HepG2 (cell line): ENCODE measurements at regions not wholly inside any gene's neighbourhood (a gene's known extent, or its start where the extent isn't known, plus 50 kb on each side); places are given as distances from the start of the nearest gene placed in this dataset.

Experiments used
- ATAC-seq: fragments of 200-7000 bp; cut with Tn5 transposase; 3 replicates; pipeline ENCODE4 v1.9.1; 2020; ENCODE audit warnings: mild to moderate bottlenecking, moderate library complexity
- BruUV-seq: library from RNA; stranded (reverse); fragments of 400-500 nt; replicated peaks from 2 replicates; lab custom pipeline; 2021; lab: Mats Ljungman, UMichigan
- CTCF ChIA-PET: fragments of 300-600 bp; formaldehyde crosslinking; extraction: SDS; loops from one replicate; lab custom pipeline; 2021; ENCODE audit warnings: low total read pairs, inconsistent platforms, low intra/inter-chr PET ratio; lab: Yijun Ruan, JAX
- POLR2A ChIA-PET: fragments of 350-600 bp; sonication (Branson Sonifier 250); formaldehyde crosslinking; loops from one replicate; lab custom pipeline; 2020; ENCODE audit warnings: antibody characterized with exemption, inconsistent platforms; lab: Yijun Ruan, JAX
- DNase-seq: peaks from one replicate; pipeline ENCODE4 v3.0.0-alpha.2; 2015; ENCODE audit warnings: low spot score
- FAIRE-seq: peaks from 3 replicates; lab custom pipeline; 2011; peaks lifted over from hg19 to GRCh38; lab: Jason Lieb, UNC
- H2AFZ ChIP-seq: one replicate; pipeline ENCODE4 v1.6.1; 2011; ENCODE audit warnings: low read length, inconsistent platforms
- H3K27ac ChIP-seq: fragments of 300-600 bp; 3 replicates; pipeline ENCODE4 v1.8.0; 2011; ENCODE audit warnings: mixed run types, mild to moderate bottlenecking, mixed read lengths, low read length, inconsistent platforms; ENCODE audit not compliant: insufficient read depth; ENCODE audit errors: extremely low read length
- H3K27me3 ChIP-seq, 2 experiments: fragments of 200-600 bp in 1 of 2; 2 replicates in 1 of 2; 3 replicates in 1 of 2; pipeline versions ENCODE4 v1.6.0 to v1.8.0; 2011; ENCODE audit warnings: low read length in 2 of 2, mild to moderate bottlenecking in 2 of 2, moderate library complexity in 2 of 2, inconsistent platforms in 1 of 2; ENCODE audit not compliant: insufficient read depth in 2 of 2, control insufficient read depth in 1 of 2
- H3K36me3 ChIP-seq, 2 experiments: fragments of 200-600 bp in 1 of 2; replicated peaks in 1 of 2; 2 replicates in 1 of 2; 3 replicates in 1 of 2; pipeline versions ENCODE4 v1.5.1 to v1.8.0; 2011; ENCODE audit warnings: low read length in 2 of 2, inconsistent platforms in 1 of 2; ENCODE audit not compliant: insufficient read depth in 2 of 2, control insufficient read depth in 1 of 2
- H3K4me1 ChIP-seq: 2 replicates; pipeline ENCODE4 v1.5.1; 2012; ENCODE audit warnings: low read length, inconsistent platforms; ENCODE audit not compliant: insufficient read depth
- H3K4me2 ChIP-seq: 2 replicates; pipeline ENCODE4 v1.6.0; 2011; ENCODE audit warnings: low read depth, low read length, inconsistent platforms
- H3K4me3 ChIP-seq, 3 experiments: fragments of 200-600 bp in 1 of 3; sonication (generic), shearing (Covaris generic) in 1 of 3; replicated peaks in 1 of 3; 2 replicates each; pipeline ENCODE4 v1.5.1; 2011 to 2016; ENCODE audit warnings: low read length in 3 of 3, inconsistent platforms in 2 of 3, low read depth in 2 of 3, mild to moderate bottlenecking in 2 of 3, control low read depth in 1 of 3, mixed read lengths in 1 of 3; ENCODE audit not compliant: insufficient read depth in 1 of 3
- H3K79me2 ChIP-seq: one replicate; pipeline ENCODE4 v1.6.1; 2011; ENCODE audit warnings: low read length, inconsistent platforms; ENCODE audit not compliant: insufficient read depth
- H3K9ac ChIP-seq: 2 replicates; pipeline ENCODE4 v1.6.0; 2011; ENCODE audit warnings: mild to moderate bottlenecking, low read depth, low read length, inconsistent platforms; ENCODE audit not compliant: insufficient read depth
- H3K9me3 ChIP-seq: 2 replicates; pipeline ENCODE4 v1.5.1; 2012; ENCODE audit warnings: mild to moderate bottlenecking, low read length
- H4K20me1 ChIP-seq: 2 replicates; pipeline ENCODE4 v1.6.0; 2011; ENCODE audit warnings: inconsistent platforms, mild to moderate bottlenecking, low read length, moderate library complexity; ENCODE audit not compliant: insufficient read depth
- ARNT2 ChIP-seq: sonication (generic); formaldehyde crosslinking; IDR thresholded peaks from 2 replicates; pipeline ENCODE4 v1.8.0; 2022; ENCODE audit warnings: mild to moderate bottlenecking, low read depth, missing genetic modification reagents, moderate library complexity
- ARNTL ChIP-seq: sonication (generic); formaldehyde crosslinking; IDR thresholded peaks from 2 replicates; pipeline ENCODE4 v1.4.0; 2020; ENCODE audit warnings: mild to moderate bottlenecking, missing genetic modification reagents
- DNMT3B ChIP-seq: conservative IDR thresholded peaks from 2 replicates; pipeline ENCODE4 v1.6.1; 2016; ENCODE audit warnings: missing biosample characterization, control low read depth
- FLYWCH1 ChIP-seq: sonication (generic); formaldehyde crosslinking; IDR thresholded peaks from 2 replicates; pipeline ENCODE4 v1.8.1; 2023; ENCODE audit warnings: mild to moderate bottlenecking, missing genetic modification reagents
- FOXA3 ChIP-seq: IDR thresholded peaks from 2 replicates; pipeline ENCODE4 v1.6.1; 2016; ENCODE audit warnings: missing genetic modification reagents, missing compliant biosample characterization
- PCBP2 ChIP-seq: fragments of 200-400 bp; formaldehyde crosslinking; optimal IDR thresholded peaks from 2 replicates; pipeline ENCODE3; 2018; ENCODE audit warnings: low read length, low read depth; ENCODE audit not compliant: poor library complexity, severe bottlenecking
- SMAD9 ChIP-seq: sonication (generic); formaldehyde crosslinking; IDR thresholded peaks from 2 replicates; pipeline ENCODE4 v1.5.1; 2020; ENCODE audit warnings: mild to moderate bottlenecking, missing genetic modification reagents
- TMF1 ChIP-seq: sonication (generic); formaldehyde crosslinking; IDR thresholded peaks from 2 replicates; pipeline ENCODE4 v1.8.1; 2022; ENCODE audit warnings: low read depth, missing genetic modification reagents
- ZNF746 ChIP-seq: sonication (generic); formaldehyde crosslinking; IDR thresholded peaks from 2 replicates; pipeline ENCODE4 v1.8.0; 2022; ENCODE audit warnings: mild to moderate bottlenecking, missing genetic modification reagents
- WGBS: methylation state at CpG from one replicate; pipeline ENCODE4 v1.1.6; 2017; ENCODE audit warnings: low lambda C conversion rate; 5-methylcytosine and 5-hydroxymethylcytosine counted together
- in situ Hi-C: cut with HindIII; loops from 2 replicates; pipeline ENCODE4 v1.10.0; 2017; ENCODE audit warnings: low pct_unique_long_range_greater_than_20kb; ENCODE audit not compliant: extremely low pct_ligation_motif_present
- intact Hi-C: fragments of 100-400 bp; cut with micrococcal nuclease; formaldehyde crosslinking; loops from one replicate; pipeline ENCODE4 v1.10.0; 2022; ENCODE audit not compliant: unreplicated experiment
- TF ChIP-seq, protein P1 (sequence below): sonication (generic); formaldehyde crosslinking; IDR thresholded peaks from 2 replicates; pipeline ENCODE4 v1.5.1; 2020; ENCODE audit warnings: missing genetic modification reagents, mild to moderate bottlenecking, borderline replicate concordance
- TF ChIP-seq, protein P2 (sequence below): sonication (generic); formaldehyde crosslinking; IDR thresholded peaks from 2 replicates; pipeline ENCODE4 v1.4.0; 2020; ENCODE audit warnings: mild to moderate bottlenecking, missing genetic modification reagents, borderline replicate concordance
- TF ChIP-seq, protein P3 (sequence below): sonication (generic); formaldehyde crosslinking; IDR thresholded peaks from 2 replicates; pipeline ENCODE4 v1.5.0; 2020; ENCODE audit warnings: mild to moderate bottlenecking, missing genetic modification reagents, borderline replicate concordance
- TF ChIP-seq, protein P4 (sequence below): sonication (generic); formaldehyde crosslinking; IDR thresholded peaks from 2 replicates; pipeline ENCODE4 v1.5.0; 2020; ENCODE audit warnings: mild to moderate bottlenecking, missing genetic modification reagents

DNA sequence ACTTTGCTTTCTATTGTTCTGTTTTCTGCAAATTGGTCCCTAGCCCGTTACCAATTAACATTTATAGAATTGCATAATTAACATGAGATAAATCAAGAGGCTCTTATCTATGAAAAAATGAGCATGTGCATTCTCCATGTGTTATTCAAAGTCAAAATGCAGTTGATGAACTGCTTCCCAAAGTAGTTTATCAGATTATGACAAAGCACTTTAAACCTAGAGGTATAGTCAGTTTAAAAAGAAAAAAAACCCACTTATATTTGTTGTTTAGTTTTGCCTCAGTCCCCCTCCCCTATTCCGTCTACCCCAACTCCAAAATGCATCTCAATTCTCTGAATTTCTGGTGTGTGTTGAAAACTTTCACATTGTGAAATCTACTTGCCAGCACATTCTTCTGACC lies 119.5 kb downstream of the ATXN3L start:
- Histone ChIP-seq H3K27ac (no peak overlapping the region), H3K27me3 (no peaks in the 10 kb centered on the region), H3K36me3 (no peaks in the 10 kb centered on the region), H2AFZ (no peak overlapping the region), H3K9ac (no peak overlapping the region), H4K20me1 (no peaks in the 10 kb centered on the region), H3K4me1 (no peaks in the 10 kb centered on the region), H3K79me2 (no peaks in the 10 kb centered on the region), H3K9me3 (no peaks in the 10 kb centered on the region), H3K4me3 (no peak overlapping the region), H3K4me2 (no peak overlapping the region)
- intact Hi-C loops (no loop called here), in situ Hi-C loops (no loop called here)
- ATAC-seq (no peak), FAIRE-seq (no peak), DNase-seq (no peak)
- BruUV-seq, result no TSS peak
- ChIA-PET CTCF (no interaction called here), POLR2A (no interaction called here)
- WGBS, result 3% methylated on average over 2 of the region's 2 CpGs
- TF ChIP-seq PCBP2 (no peak), TMF1 (CRISPR knock-in tag) (no peak), SMAD9 (CRISPR knock-in tag) (no peak), ZNF746 (CRISPR knock-in tag) (no peak), DNMT3B (CRISPR knock-in tag) (no peak), FOXA3 (CRISPR knock-in tag) (no peak), FLYWCH1 (CRISPR knock-in tag) (no peak), ARNT2 (CRISPR knock-in tag) (no peak), ARNTL (CRISPR knock-in tag) (no peak)
- TF ChIP-seq, protein P1, sequence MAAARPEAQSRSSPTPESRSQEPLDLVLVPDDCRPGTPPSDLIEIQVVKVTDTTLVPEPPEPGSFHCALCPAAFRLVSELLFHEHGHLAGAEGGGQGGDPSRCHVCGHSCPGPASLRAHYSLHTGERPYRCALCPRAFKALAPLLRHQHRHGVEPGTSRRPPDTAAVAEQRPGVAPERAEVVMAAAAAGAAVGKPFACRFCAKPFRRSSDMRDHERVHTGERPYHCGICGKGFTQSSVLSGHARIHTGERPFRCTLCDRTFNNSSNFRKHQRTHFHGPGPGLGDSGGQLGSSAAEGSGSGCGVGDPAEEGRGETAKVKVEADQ (CRISPR knock-in tag), result no peak
- TF ChIP-seq, protein P2, sequence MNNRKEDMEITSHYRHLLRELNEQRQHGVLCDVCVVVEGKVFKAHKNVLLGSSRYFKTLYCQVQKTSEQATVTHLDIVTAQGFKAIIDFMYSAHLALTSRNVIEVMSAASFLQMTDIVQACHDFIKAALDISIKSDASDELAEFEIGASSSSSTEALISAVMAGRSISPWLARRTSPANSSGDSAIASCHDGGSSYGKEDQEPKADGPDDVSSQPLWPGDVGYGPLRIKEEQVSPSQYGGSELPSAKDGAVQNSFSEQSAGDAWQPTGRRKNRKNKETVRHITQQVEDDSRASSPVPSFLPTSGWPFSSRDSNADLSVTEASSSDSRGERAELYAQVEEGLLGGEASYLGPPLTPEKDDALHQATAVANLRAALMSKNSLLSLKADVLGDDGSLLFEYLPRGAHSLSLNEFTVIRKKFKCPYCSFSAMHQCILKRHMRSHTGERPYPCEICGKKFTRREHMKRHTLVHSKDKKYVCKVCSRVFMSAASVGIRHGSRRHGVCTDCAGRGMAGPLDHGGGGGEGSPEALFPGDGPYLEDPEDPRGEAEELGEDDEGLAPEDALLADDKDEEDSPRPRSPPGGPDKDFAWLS (CRISPR knock-in tag), result no peak
- TF ChIP-seq, protein P3, sequence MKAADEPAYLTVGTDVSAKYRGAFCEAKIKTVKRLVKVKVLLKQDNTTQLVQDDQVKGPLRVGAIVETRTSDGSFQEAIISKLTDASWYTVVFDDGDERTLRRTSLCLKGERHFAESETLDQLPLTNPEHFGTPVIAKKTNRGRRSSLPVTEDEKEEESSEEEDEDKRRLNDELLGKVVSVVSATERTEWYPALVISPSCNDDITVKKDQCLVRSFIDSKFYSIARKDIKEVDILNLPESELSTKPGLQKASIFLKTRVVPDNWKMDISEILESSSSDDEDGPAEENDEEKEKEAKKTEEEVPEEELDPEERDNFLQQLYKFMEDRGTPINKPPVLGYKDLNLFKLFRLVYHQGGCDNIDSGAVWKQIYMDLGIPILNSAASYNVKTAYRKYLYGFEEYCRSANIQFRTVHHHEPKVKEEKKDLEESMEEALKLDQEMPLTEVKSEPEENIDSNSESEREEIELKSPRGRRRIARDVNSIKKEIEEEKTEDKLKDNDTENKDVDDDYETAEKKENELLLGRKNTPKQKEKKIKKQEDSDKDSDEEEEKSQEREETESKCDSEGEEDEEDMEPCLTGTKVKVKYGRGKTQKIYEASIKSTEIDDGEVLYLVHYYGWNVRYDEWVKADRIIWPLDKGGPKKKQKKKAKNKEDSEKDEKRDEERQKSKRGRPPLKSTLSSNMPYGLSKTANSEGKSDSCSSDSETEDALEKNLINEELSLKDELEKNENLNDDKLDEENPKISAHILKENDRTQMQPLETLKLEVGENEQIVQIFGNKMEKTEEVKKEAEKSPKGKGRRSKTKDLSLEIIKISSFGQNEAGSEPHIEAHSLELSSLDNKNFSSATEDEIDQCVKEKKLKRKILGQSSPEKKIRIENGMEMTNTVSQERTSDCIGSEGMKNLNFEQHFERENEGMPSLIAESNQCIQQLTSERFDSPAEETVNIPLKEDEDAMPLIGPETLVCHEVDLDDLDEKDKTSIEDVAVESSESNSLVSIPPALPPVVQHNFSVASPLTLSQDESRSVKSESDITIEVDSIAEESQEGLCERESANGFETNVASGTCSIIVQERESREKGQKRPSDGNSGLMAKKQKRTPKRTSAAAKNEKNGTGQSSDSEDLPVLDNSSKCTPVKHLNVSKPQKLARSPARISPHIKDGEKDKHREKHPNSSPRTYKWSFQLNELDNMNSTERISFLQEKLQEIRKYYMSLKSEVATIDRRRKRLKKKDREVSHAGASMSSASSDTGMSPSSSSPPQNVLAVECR (CRISPR knock-in tag), result no peak
- TF ChIP-seq, protein P4, sequence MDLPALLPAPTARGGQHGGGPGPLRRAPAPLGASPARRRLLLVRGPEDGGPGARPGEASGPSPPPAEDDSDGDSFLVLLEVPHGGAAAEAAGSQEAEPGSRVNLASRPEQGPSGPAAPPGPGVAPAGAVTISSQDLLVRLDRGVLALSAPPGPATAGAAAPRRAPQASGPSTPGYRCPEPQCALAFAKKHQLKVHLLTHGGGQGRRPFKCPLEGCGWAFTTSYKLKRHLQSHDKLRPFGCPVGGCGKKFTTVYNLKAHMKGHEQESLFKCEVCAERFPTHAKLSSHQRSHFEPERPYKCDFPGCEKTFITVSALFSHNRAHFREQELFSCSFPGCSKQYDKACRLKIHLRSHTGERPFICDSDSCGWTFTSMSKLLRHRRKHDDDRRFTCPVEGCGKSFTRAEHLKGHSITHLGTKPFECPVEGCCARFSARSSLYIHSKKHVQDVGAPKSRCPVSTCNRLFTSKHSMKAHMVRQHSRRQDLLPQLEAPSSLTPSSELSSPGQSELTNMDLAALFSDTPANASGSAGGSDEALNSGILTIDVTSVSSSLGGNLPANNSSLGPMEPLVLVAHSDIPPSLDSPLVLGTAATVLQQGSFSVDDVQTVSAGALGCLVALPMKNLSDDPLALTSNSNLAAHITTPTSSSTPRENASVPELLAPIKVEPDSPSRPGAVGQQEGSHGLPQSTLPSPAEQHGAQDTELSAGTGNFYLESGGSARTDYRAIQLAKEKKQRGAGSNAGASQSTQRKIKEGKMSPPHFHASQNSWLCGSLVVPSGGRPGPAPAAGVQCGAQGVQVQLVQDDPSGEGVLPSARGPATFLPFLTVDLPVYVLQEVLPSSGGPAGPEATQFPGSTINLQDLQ (CRISPR knock-in tag), result no peak
